Adrenal gland (tissue), 9 donors: ENCODE measurements at regions not wholly inside any gene's neighbourhood (a gene's known extent, or its start where the extent isn't known, plus 50 kb on each side); places are given as distances from the start of the nearest gene placed in this dataset.
"Not testable (repeated sequence)": the region's sequence is repeated elsewhere in the genome, so short reads cannot be mapped to it uniquely, and the experiment has no call there.

Experiments used
- DNase-seq, 7 donors: peaks; one replicate each; pipeline ENCODE4 v3.0.0-alpha.2; 2019 to 2020
- H3K27ac ChIP-seq, 5 donors: fragments of 200-600 bp; sonication (generic) in 4 of 5; 1 replicate in 3 of 5; 2 replicates in 2 of 5; pipeline versions ENCODE4 v1.5.1 to v1.8.0; 2016 to 2020; ENCODE audit warnings: mild to moderate bottlenecking in 1 of 5
- H3K27me3 ChIP-seq: fragments of 200-600 bp; 2 replicates; pipeline ENCODE4 v1.8.0; 2021
- H3K36me3 ChIP-seq, 2 donors: fragments of 200-600 bp; replicated peaks in 1 of 2; 1 replicate in 1 of 2; 2 replicates in 1 of 2; pipeline versions ENCODE4 v1.5.1 to v1.8.0; 2018 to 2022
- H3K4me1 ChIP-seq, 2 donors: fragments of 200-600 bp; replicated peaks in 1 of 2; 1 replicate in 1 of 2; 2 replicates in 1 of 2; pipeline versions ENCODE4 v1.5.1 to v1.8.0; 2018 to 2021
- H3K4me3 ChIP-seq, 4 donors: fragments of 200-600 bp; sonication (generic) in 3 of 4; one replicate each; pipeline ENCODE4 v1.5.1; 2016 to 2018
- H3K9me3 ChIP-seq, 3 donors: fragments of 200-600 bp; sonication (generic) in 1 of 3; replicated peaks in 1 of 3; 1 replicate in 2 of 3; 2 replicates in 1 of 3; pipeline versions ENCODE4 v1.5.1 to v1.8.0; 2016 to 2021
- POLR2A ChIP-seq, 2 donors: fragments of 450-650 bp; IDR thresholded peaks; one replicate each; pipeline ENCODE4 v1.6.1; 2017; ENCODE audit warnings: antibody characterized with exemption in 2 of 2, mild to moderate bottlenecking in 2 of 2, moderate library complexity in 1 of 2
- WGBS, 4 donors: extraction: QIAGEN DNeasy Blood & Tissue Kit in 2 of 4; methylation state at CpG; one replicate each; pipeline versions ENCODE4 v1.1.5 to v1.1.7; 2013 to 2017; 5-methylcytosine and 5-hydroxymethylcytosine counted together
- intact Hi-C, 2 donors: fragments of 100-400 bp; cut with DNase I; formaldehyde crosslinking; loops; one replicate each; pipeline versions ENCODE4 v1.14.1 to v1.15.0; 2022 to 2023
- TF ChIP-seq, protein P1 (sequence below), 6 experiments: fragments of 450-650 bp in 4 of 6; fragments of 200-600 bp in 2 of 6; sonication (generic) in 1 of 6; IDR thresholded peaks; 1 replicate in 5 of 6; 2 replicates in 1 of 6; pipeline versions ENCODE4 v1.5.1 to v1.8.0; 2016 to 2021; ENCODE audit warnings: antibody characterized with exemption in 6 of 6, mild to moderate bottlenecking in 2 of 6, moderate library complexity in 1 of 6
- donor health status: healthy with polysubstance abuse.
- donor health status: Bipolar disorder and iron deficiency.
- donor health status: DM: yes; HTN: yes; CAD: no.
- donor health status: DM: no; HTN: no; CAD: no.
- donor health status: DM: no; HTN: no; CAD: no.

DNA sequence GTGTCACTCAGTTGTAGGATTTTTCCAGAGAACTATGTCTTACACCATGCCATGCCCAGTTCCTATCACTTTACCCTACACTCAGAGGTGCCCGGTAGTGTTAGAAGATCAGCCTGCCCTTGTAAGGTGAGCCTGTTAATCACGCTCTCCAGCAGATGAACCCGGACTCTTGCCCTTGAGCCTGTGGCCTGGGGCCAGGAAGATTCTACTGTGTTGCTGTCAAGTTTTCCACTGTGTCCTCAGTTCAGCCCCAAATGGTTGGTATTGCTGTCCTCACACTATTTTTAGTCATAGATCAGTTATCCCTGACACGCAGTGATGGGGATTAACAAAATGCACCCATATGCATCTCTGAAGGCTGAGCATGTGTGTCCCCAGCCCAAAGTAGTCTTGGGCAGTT, 105.0 kb upstream of the SPAG17 start:
- Histone ChIP-seq H3K36me3 (no peaks in the 10 kb centered on the region), H3K9me3 (no peaks in the 10 kb centered on the region), H3K4me1 (no peaks in the 10 kb centered on the region), H3K27me3 (no peaks in the 10 kb centered on the region), H3K4me3 (no peak overlapping the region), H3K27ac (no peak overlapping the region)
- peak in 4 of 7 donors; percentile 4 to 53 (median 28) for DNase-seq
- TF ChIP-seq, protein P1, sequence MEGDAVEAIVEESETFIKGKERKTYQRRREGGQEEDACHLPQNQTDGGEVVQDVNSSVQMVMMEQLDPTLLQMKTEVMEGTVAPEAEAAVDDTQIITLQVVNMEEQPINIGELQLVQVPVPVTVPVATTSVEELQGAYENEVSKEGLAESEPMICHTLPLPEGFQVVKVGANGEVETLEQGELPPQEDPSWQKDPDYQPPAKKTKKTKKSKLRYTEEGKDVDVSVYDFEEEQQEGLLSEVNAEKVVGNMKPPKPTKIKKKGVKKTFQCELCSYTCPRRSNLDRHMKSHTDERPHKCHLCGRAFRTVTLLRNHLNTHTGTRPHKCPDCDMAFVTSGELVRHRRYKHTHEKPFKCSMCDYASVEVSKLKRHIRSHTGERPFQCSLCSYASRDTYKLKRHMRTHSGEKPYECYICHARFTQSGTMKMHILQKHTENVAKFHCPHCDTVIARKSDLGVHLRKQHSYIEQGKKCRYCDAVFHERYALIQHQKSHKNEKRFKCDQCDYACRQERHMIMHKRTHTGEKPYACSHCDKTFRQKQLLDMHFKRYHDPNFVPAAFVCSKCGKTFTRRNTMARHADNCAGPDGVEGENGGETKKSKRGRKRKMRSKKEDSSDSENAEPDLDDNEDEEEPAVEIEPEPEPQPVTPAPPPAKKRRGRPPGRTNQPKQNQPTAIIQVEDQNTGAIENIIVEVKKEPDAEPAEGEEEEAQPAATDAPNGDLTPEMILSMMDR (IDR thresholded peaks at IDR 0.05): no peak
- no peak for TF ChIP-seq POLR2A (IDR thresholded peaks at IDR 0.05)
- intact Hi-C loops: no loop called here
- 52 to 62% (median 55%) methylated on average over 4 of the region's 4 CpGs for WGBS, 4 donors

DNA sequence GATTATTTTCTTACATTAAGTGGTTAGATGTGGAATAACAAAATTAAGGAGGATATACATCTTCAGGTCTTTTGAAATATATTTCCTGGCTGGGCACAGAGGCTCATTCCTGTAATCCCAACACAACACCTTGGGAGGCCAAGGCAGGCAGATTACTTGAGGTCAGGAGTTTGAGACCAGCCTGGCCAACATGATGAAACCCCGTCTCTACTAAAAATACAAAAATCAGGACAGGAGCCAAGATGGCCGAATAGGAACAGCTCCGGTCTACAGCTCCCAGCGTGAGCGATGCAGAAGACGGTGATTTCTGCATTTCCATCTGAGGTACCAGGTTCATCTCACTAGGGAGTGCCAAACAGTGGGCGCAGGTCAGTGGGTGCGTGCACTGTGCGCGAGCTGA, 95.6 kb upstream of the SPAG17 start:
- H3K9me3 ChIP-seq, H3K27ac ChIP-seq, intact Hi-C loops, H3K36me3 ChIP-seq, DNase-seq, H3K4me1 ChIP-seq, H3K4me3 ChIP-seq, H3K27me3 ChIP-seq: not testable (repeated sequence)
- WGBS, 4 donors: 83 to 91% (median 86%) methylated on average over 10 of the region's 10 CpGs

DNA sequence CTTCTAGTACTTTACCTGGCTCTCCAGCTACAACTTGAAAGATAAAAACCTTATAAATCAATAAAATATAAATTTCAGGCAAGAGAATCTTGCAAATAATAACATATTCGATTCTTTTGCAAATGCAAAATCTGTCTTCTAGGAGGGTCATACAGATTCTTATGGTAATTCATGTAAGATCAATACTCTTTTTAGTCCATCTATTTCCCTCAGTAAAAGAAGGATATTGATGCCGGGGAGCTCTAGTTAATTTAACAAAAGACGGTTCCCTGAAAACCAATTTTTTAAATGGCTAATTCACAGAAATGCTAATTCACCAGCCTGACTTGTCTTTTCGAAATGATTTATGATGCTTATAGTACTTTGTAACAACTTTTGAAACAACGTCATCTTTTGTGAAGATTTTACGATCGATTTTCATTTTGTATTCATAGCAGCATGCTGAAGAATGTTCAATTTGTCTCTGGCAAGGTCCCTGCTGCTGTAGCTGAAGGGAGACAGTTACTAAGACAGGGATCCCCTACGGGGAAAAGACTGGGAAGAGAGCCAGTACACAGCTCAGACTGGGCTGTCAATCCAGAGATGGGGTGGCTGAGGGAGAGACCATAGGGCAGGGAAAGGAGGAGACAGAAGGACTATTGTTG, 90.6 kb upstream of the SPAG17 start:
- Histone ChIP-seq H3K27ac (no peak overlapping the region), H3K4me3 (no peak overlapping the region), H3K36me3 (no peaks in the 10 kb centered on the region), H3K9me3 (no peaks in the 10 kb centered on the region), H3K4me1 (no peaks in the 10 kb centered on the region), H3K27me3 (no peaks in the 10 kb centered on the region)
- intact Hi-C loops: no loop called here
- WGBS, 4 donors: 58 to 62% (median 60%) methylated on average over 8 of the region's 8 CpGs
- no peak for DNase-seq
- TF ChIP-seq, protein P1 (IDR thresholded peaks at IDR 0.05): no peak
- no peak for TF ChIP-seq POLR2A (IDR thresholded peaks at IDR 0.05)

DNA sequence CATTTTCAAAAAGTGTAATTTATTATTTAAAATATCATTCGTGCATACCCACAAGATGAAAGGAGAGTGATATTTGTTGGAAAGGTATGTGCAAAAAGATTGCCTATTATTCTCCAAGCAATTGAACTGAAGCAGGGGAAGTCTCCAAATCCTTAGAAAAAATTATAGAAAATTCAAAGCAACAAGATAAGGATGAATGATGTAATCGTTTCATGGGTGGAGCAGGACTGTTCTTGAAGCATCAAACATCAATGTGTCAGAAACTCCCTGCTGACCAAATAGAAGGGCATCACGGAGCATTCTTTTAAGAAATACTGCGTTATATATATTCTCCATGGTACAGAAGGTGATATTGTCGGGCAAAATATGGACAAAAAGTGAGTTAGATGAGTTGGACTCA, 87.9 kb upstream of the SPAG17 start:
- Histone ChIP-seq H3K36me3 (no peaks in the 10 kb centered on the region), H3K4me3 (no peak overlapping the region), H3K27ac (no peak overlapping the region), H3K9me3 (no peaks in the 10 kb centered on the region), H3K4me1 (no peaks in the 10 kb centered on the region), H3K27me3 (no peaks in the 10 kb centered on the region)
- DNase-seq: no peak
- 57 to 69% (median 59%) methylated on average over 5 of the region's 5 CpGs for WGBS, 4 donors
- intact Hi-C loops: no loop called here
- TF ChIP-seq, protein P1 (IDR thresholded peaks at IDR 0.05): no peak
- no peak for TF ChIP-seq POLR2A (IDR thresholded peaks at IDR 0.05)

DNA sequence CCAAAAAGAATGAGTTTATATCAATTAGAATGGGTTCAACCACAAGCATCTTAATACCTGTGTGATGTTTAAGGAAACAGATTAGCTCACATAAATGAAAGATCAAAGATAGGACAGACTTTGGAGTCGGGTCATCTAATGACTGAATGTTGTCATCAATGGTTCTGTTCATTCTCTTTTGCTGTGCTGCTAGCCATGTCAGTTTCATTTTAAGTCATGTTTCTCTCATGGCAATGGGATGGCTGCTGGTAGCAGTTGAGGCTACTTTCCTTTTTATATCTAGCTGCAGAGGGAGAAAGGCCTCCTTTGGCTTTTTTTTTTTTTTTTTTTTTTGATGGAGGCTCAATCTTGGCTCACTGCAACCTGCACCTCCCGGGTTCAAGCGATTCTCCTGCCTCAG, 86.9 kb upstream of the SPAG17 start:
- Histone ChIP-seq H3K36me3 (no peaks in the 10 kb centered on the region), H3K27ac (no peak overlapping the region), H3K4me1 (no peaks in the 10 kb centered on the region), H3K4me3 (no peak overlapping the region), H3K9me3 (no peaks in the 10 kb centered on the region), H3K27me3 (no peaks in the 10 kb centered on the region)
- 84 to 92% (median 89%) methylated on average over 3 of the region's 3 CpGs for WGBS, 4 donors
- intact Hi-C loops: no loop called here
- no peak for TF ChIP-seq POLR2A (IDR thresholded peaks at IDR 0.05)
- TF ChIP-seq, protein P1 (IDR thresholded peaks at IDR 0.05): no peak
- DNase-seq: no peak
